Esophagus squamous epithelium (tissue), 5 donors: ENCODE measurements at regions not wholly inside any gene's neighbourhood (a gene's known extent, or its start where the extent isn't known, plus 50 kb on each side); places are given as distances from the start of the nearest gene placed in this dataset.

ENCODE experiments used
- DNase-seq: peaks from one replicate; lab custom pipeline; 2025; lab: John Stamatoyannopoulos, UW
- H3K27ac ChIP-seq, 4 donors: fragments of 200-600 bp; sonication (generic); one replicate each; pipeline ENCODE4 v1.5.1; 2016 to 2019; ENCODE audit warnings: mild to moderate bottlenecking in 1 of 4
- H3K27me3 ChIP-seq, 4 donors: fragments of 200-600 bp; sonication (generic); 1 replicate in 3 of 4; 2 replicates in 1 of 4; pipeline versions ENCODE4 v1.5.1 to v1.6.0; 2017 to 2021; ENCODE audit warnings: antibody characterized with exemption in 1 of 4
- H3K36me3 ChIP-seq, 3 donors: fragments of 200-600 bp; sonication (generic); one replicate each; pipeline ENCODE4 v1.5.1; 2016 to 2019
- H3K4me1 ChIP-seq, 3 donors: fragments of 200-600 bp; sonication (generic); one replicate each; pipeline ENCODE4 v1.5.1; 2017 to 2019
- H3K4me3 ChIP-seq, 4 donors: fragments of 200-600 bp; sonication (generic); 1 replicate in 3 of 4; 2 replicates in 1 of 4; pipeline ENCODE4 v1.5.1; 2016 to 2019; ENCODE audit warnings: mild to moderate bottlenecking in 2 of 4, moderate library complexity in 1 of 4
- H3K9me3 ChIP-seq, 3 donors: fragments of 200-600 bp; sonication (generic); one replicate each; pipeline ENCODE4 v1.5.1; 2016 to 2019
- POLR2A ChIP-seq, 4 donors: fragments of 450-650 bp; IDR thresholded peaks; one replicate each; pipeline ENCODE4 v1.6.1; 2017; ENCODE audit warnings: antibody characterized with exemption in 4 of 4, mild to moderate bottlenecking in 4 of 4, moderate library complexity in 3 of 4
- WGBS, 2 donors: methylation state at CpG; one replicate each; pipeline ENCODE4 v1.1.5; 2018; 5-methylcytosine and 5-hydroxymethylcytosine counted together
- intact Hi-C: fragments of 100-400 bp; cut with DNase I; formaldehyde crosslinking; loops from one replicate; pipeline ENCODE4 v1.15.0; 2022
- TF ChIP-seq, protein P1 (sequence below), 6 experiments: fragments of 450-650 bp in 4 of 6; fragments of 200-600 bp in 2 of 6; sonication (generic) in 2 of 6; IDR thresholded peaks; one replicate each; pipeline ENCODE4 v1.5.1; 2016 to 2019; ENCODE audit warnings: antibody characterized with exemption in 6 of 6, mild to moderate bottlenecking in 4 of 6, moderate library complexity in 4 of 6
- donor health status: DM: yes; HTN: yes; CAD: no.

DNA sequence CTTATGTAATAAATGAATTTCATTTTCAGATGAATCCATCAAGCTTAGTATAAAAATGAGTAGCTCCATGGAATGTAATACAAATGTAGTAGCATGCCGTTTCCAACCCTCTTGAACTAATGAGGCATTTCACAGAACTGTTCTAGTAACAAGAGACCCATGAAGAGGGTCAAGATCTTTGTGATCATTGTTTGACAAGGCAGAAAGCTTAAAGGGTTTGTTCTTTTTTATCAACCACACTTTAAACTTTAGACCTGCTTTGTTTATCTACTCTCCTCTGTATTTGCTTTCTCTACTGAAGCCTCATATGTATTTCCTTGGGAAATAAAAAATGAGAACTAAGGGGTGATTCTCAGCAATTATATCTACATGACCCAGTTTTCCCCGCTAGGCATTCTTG, 513.9 kb downstream of the ARAP2 start:
- Histone ChIP-seq H3K36me3 (no peaks in the 10 kb centered on the region), H3K27me3 (no peaks in the 10 kb centered on the region), H3K4me1 (no peaks in the 10 kb centered on the region), H3K27ac (no peak overlapping the region), H3K9me3 (no peaks in the 10 kb centered on the region), H3K4me3 (no peak overlapping the region)
- intact Hi-C loops = no loop called here
- TF ChIP-seq, protein P1, sequence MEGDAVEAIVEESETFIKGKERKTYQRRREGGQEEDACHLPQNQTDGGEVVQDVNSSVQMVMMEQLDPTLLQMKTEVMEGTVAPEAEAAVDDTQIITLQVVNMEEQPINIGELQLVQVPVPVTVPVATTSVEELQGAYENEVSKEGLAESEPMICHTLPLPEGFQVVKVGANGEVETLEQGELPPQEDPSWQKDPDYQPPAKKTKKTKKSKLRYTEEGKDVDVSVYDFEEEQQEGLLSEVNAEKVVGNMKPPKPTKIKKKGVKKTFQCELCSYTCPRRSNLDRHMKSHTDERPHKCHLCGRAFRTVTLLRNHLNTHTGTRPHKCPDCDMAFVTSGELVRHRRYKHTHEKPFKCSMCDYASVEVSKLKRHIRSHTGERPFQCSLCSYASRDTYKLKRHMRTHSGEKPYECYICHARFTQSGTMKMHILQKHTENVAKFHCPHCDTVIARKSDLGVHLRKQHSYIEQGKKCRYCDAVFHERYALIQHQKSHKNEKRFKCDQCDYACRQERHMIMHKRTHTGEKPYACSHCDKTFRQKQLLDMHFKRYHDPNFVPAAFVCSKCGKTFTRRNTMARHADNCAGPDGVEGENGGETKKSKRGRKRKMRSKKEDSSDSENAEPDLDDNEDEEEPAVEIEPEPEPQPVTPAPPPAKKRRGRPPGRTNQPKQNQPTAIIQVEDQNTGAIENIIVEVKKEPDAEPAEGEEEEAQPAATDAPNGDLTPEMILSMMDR (IDR thresholded peaks at IDR 0.05) = no peak
- TF ChIP-seq POLR2A (IDR thresholded peaks at IDR 0.05) = no peak
- 34 to 38% methylated on average over 2 of the region's 2 CpGs for WGBS, 2 donors
- DNase-seq = no peak

DNA sequence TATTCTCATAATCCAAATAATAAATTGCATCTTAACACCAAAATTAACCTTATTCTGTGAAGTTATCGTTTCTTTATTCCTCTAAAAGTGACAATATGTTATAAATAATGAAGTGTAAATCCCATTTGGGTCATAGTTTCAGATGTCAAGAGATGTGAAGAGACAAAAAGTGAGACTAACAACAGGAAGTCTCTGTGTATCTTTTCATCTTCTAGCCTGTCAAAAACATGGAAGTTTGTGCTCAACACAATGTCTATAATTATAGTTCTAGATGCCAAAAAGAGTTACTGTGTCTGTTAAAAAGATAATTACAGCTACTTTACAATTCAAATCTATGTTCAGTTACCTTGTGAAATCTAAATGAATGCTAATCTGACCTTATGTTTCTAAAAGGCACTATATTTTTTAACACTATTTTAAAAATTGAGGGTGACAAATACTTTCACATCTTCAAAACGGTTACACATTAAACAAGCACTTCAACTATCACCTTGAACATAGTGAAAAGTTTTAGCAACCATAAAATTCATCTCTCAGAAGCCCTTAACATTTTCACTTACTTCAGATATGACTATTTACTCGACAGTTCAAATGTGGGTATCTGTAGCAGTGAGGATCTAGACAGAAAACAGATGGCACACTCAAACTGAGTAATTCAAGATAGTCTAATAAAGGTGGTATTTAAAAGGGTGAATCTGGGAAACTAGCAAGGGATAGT, 509.8 kb downstream of the ARAP2 start:
- no peaks in the 10 kb centered on the region for H3K36me3 ChIP-seq
- H3K4me1 ChIP-seq = no peaks in the 10 kb centered on the region
- no peaks in the 10 kb centered on the region for H3K9me3 ChIP-seq
- DNase-seq = no peak
- no peak overlapping the region for H3K27ac ChIP-seq
- no peak overlapping the region for H3K4me3 ChIP-seq
- TF ChIP-seq, protein P1 (IDR thresholded peaks at IDR 0.05) = no peak
- no peak for TF ChIP-seq POLR2A (IDR thresholded peaks at IDR 0.05)
- 31 to 33% methylated on average over 3 of the region's 3 CpGs for WGBS, 2 donors
- H3K27me3 ChIP-seq = no peaks in the 10 kb centered on the region
- intact Hi-C loops = no loop called here

DNA sequence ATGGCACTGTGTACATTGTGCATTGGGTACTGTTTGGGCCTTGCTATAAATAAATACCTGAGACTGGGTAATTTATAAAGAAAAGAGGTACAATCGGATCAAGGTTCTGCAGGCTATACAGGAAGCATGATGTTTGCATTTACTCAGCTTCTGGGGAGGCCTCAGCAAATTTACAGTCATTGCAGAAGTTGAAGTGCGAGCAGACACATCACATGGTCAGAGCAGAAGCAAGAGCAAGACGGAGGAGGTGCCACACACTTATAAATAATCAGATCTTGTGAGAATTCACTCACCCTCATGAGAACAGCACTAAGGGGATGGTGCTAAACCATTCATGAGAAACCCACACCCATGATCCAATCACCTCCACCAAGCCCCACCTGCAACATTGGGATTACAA, 505.0 kb downstream of the ARAP2 start:
- no peaks in the 10 kb centered on the region for H3K9me3 ChIP-seq
- no peaks in the 10 kb centered on the region for H3K4me1 ChIP-seq
- no peak for DNase-seq
- no peaks in the 10 kb centered on the region for H3K27me3 ChIP-seq
- intact Hi-C loops = no loop called here
- WGBS, 2 donors = 69% methylated on average over 3 of the region's 3 CpGs
- TF ChIP-seq POLR2A (IDR thresholded peaks at IDR 0.05) = no peak
- TF ChIP-seq, protein P1 (IDR thresholded peaks at IDR 0.05) = no peak
- H3K27ac ChIP-seq = no peak overlapping the region
- H3K36me3 ChIP-seq = no peaks in the 10 kb centered on the region
- no peak overlapping the region for H3K4me3 ChIP-seq

DNA sequence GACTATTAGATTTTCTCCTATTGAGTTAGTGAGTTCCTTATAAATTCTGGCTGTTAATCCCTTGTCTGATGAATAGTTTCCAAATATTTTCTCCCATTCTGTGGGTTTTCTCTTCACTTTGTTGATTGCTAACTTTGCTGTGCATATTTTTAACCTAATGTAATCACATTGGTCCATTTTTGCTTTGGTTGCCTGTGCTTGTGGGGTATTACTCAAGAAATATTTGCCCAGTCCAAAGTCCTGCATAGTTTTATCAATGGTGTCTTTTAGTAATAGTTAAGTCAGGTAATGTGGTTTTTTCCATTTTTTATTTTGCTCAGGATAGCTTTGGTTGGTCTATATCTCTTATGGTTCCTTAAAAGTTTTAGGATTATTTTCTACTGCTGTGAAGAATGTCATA, 490.3 kb downstream of the ARAP2 start:
- no peaks in the 10 kb centered on the region for H3K4me1 ChIP-seq
- intact Hi-C loops = no loop called here
- H3K36me3 ChIP-seq = no peaks in the 10 kb centered on the region
- peaks cover 0 to 3% (median 0%) of the 10 kb centered on the region in 3 donors for H3K9me3 ChIP-seq
- no peak for DNase-seq
- H3K27ac ChIP-seq = no peak overlapping the region
- TF ChIP-seq POLR2A (IDR thresholded peaks at IDR 0.05) = no peak
- TF ChIP-seq, protein P1 (IDR thresholded peaks at IDR 0.05) = no peak
- H3K27me3 ChIP-seq = no peaks in the 10 kb centered on the region
- no peak overlapping the region for H3K4me3 ChIP-seq

DNA sequence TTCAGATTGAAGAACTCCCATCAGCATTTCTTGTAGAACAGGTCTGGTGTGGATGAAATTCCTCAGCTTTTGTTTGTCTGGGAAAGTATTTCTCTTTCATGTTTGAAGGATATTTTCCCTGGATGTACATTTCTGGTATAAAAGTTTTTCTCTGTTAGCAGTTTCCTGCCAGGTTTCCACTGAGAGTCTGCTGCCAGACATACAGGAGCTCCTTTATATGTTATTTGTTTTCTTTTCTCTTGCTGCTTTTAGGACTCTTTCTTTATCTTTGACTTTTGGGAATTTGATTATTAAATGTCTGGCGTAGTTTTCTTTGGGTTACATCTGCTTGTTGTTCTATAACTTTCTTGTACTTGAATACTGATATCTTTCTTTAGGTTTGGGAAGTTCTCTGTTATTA, 486.5 kb downstream of the ARAP2 start:
- Histone ChIP-seq H3K36me3 (no peaks in the 10 kb centered on the region), H3K27me3 (no peaks in the 10 kb centered on the region), H3K9me3 (peaks cover 0 to 3% (median 0%) of the 10 kb centered on the region in 3 donors), H3K4me1 (no peaks in the 10 kb centered on the region), H3K4me3 (no peak overlapping the region), H3K27ac (no peak overlapping the region)
- 28 to 45% methylated on average over 1 of the region's 1 CpG for WGBS, 2 donors
- TF ChIP-seq POLR2A (IDR thresholded peaks at IDR 0.05) = no peak
- TF ChIP-seq, protein P1 (IDR thresholded peaks at IDR 0.05) = no peak
- no peak for DNase-seq
- intact Hi-C loops = no loop called here
